Adrenal gland (tissue), 9 donors: ENCODE measurements at regions not wholly inside any gene's neighbourhood (a gene's known extent, or its start where the extent isn't known, plus 50 kb on each side); places are given as distances from the start of the nearest gene placed in this dataset.
A peak's percentile ranks its signal among the peaks of the same experiment; 100 is the strongest.

Experiments used
- DNase-seq, 7 donors: peaks; one replicate each; pipeline ENCODE4 v3.0.0-alpha.2; 2019 to 2020
- H3K27ac ChIP-seq, 5 donors: fragments of 200-600 bp; sonication (generic) in 4 of 5; 1 replicate in 3 of 5; 2 replicates in 2 of 5; pipeline versions ENCODE4 v1.5.1 to v1.8.0; 2016 to 2020; ENCODE audit warnings: mild to moderate bottlenecking in 1 of 5
- H3K27me3 ChIP-seq: fragments of 200-600 bp; 2 replicates; pipeline ENCODE4 v1.8.0; 2021
- H3K36me3 ChIP-seq, 2 donors: fragments of 200-600 bp; replicated peaks in 1 of 2; 1 replicate in 1 of 2; 2 replicates in 1 of 2; pipeline versions ENCODE4 v1.5.1 to v1.8.0; 2018 to 2022
- H3K4me1 ChIP-seq, 2 donors: fragments of 200-600 bp; replicated peaks in 1 of 2; 1 replicate in 1 of 2; 2 replicates in 1 of 2; pipeline versions ENCODE4 v1.5.1 to v1.8.0; 2018 to 2021
- H3K4me3 ChIP-seq, 4 donors: fragments of 200-600 bp; sonication (generic) in 3 of 4; one replicate each; pipeline ENCODE4 v1.5.1; 2016 to 2018
- H3K9me3 ChIP-seq, 3 donors: fragments of 200-600 bp; sonication (generic) in 1 of 3; replicated peaks in 1 of 3; 1 replicate in 2 of 3; 2 replicates in 1 of 3; pipeline versions ENCODE4 v1.5.1 to v1.8.0; 2016 to 2021
- POLR2A ChIP-seq, 2 donors: fragments of 450-650 bp; IDR thresholded peaks; one replicate each; pipeline ENCODE4 v1.6.1; 2017; ENCODE audit warnings: antibody characterized with exemption in 2 of 2, mild to moderate bottlenecking in 2 of 2, moderate library complexity in 1 of 2
- whole genome bisulfite sequencing, 4 donors: extraction: QIAGEN DNeasy Blood & Tissue Kit in 2 of 4; methylation state at CpG; one replicate each; pipeline versions ENCODE4 v1.1.5 to v1.1.7; 2013 to 2017; 5-methylcytosine and 5-hydroxymethylcytosine counted together
- intact Hi-C, 2 donors: fragments of 100-400 bp; cut with DNase I; formaldehyde crosslinking; loops; one replicate each; pipeline versions ENCODE4 v1.14.1 to v1.15.0; 2022 to 2023
- TF ChIP-seq, protein P1 (sequence below), 6 experiments: fragments of 450-650 bp in 4 of 6; fragments of 200-600 bp in 2 of 6; sonication (generic) in 1 of 6; IDR thresholded peaks; 1 replicate in 5 of 6; 2 replicates in 1 of 6; pipeline versions ENCODE4 v1.5.1 to v1.8.0; 2016 to 2021; ENCODE audit warnings: antibody characterized with exemption in 6 of 6, mild to moderate bottlenecking in 2 of 6, moderate library complexity in 1 of 6
- donor health status: healthy with polysubstance abuse.
- donor health status: Bipolar disorder and iron deficiency.
- donor health status: DM: yes; HTN: yes; CAD: no.
- donor health status: DM: no; HTN: no; CAD: no.
- donor health status: DM: no; HTN: no; CAD: no.

DNA sequence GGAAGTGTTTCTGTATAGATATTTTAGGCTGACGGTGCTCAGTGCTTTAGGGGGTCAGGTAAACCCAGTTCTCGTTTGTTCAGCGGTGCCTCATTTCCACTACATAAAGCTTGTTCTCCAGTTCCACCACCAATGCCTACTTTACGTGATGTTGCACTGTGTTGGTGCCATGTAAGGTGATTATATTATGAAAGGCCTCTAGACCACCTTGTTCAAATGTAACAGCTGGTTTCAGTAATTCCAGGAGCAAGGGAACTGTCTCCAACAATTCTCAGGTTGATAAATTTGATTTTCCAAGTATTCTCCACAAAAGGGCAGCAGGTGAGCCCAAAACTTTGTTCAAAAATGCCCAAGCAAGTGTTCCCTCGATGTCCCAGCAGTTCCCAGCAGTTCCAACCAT lies 83.7 kb upstream of the SEPTIN5 start:
- H3K4me3 ChIP-seq = no peak overlapping the region
- H3K9me3 ChIP-seq = no peaks in the 10 kb centered on the region
- no peaks in the 10 kb centered on the region for H3K36me3 ChIP-seq
- H3K27ac ChIP-seq = no peak overlapping the region
- DNase-seq = no peak
- peaks cover 1% of the 10 kb centered on the region for H3K27me3 ChIP-seq
- intact Hi-C loops = loop anchor here in 1 of 2 donors (10.0 kb wide), 1 partner anchor 486 kb away; the partner anchor contains the start of gene ESS2
- no peaks in the 10 kb centered on the region for H3K4me1 ChIP-seq
- 71 to 79% (median 76%) methylated on average over 5 of the region's 5 CpGs for WGBS, 4 donors
- TF ChIP-seq POLR2A (IDR thresholded peaks at IDR 0.05) = no peak
- TF ChIP-seq, protein P1, sequence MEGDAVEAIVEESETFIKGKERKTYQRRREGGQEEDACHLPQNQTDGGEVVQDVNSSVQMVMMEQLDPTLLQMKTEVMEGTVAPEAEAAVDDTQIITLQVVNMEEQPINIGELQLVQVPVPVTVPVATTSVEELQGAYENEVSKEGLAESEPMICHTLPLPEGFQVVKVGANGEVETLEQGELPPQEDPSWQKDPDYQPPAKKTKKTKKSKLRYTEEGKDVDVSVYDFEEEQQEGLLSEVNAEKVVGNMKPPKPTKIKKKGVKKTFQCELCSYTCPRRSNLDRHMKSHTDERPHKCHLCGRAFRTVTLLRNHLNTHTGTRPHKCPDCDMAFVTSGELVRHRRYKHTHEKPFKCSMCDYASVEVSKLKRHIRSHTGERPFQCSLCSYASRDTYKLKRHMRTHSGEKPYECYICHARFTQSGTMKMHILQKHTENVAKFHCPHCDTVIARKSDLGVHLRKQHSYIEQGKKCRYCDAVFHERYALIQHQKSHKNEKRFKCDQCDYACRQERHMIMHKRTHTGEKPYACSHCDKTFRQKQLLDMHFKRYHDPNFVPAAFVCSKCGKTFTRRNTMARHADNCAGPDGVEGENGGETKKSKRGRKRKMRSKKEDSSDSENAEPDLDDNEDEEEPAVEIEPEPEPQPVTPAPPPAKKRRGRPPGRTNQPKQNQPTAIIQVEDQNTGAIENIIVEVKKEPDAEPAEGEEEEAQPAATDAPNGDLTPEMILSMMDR (IDR thresholded peaks at IDR 0.05) = no peak

DNA sequence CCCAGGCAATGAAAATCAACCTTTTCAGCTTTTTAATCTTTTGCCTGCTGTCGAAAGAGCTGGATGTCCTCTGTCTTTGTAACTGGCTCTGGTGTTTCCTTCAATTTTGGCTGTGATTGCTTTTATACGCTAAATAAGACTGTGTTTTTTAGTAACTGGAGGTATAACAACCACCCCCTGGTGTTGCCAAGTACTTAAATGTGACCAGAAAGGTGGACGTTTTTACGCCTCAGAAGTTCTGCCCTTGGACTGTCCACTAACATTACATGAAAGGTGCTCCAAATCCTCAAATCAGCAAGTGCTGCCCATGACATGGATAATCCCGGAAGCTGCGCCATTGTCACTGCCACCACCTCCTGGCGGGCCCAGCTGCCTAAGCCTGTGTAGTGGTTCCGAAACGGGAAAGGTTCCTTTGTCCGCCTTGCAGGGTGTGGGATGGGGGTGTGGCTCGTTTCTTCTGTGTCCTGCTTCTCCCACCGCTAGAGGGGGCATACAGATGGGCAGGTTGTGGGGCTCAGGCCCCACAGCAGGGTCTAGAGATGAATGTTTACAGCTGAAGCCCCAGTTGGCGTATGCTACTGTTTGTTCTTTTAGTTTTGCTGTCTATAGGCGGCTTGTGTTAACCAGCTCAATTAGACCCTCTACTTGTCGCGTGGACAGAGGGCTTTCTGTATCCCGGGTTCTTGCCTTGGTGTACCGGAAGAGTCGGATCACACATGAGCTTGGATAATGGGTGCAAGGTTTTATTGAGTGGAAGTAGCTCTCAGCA lies 82.2 kb upstream of the SEPTIN5 start:
- Histone ChIP-seq H3K27ac (no peak overlapping the region), H3K4me1 (no peaks in the 10 kb centered on the region), H3K36me3 (no peaks in the 10 kb centered on the region), H3K9me3 (no peaks in the 10 kb centered on the region), H3K4me3 (no peak overlapping the region), H3K27me3 (no peaks in the 10 kb centered on the region)
- no peak for TF ChIP-seq POLR2A (IDR thresholded peaks at IDR 0.05)
- TF ChIP-seq, protein P1 (IDR thresholded peaks at IDR 0.05) = peak in 4 of 6 experiments; percentile 1 to 22 (median 13)
- intact Hi-C loops = loop anchor here in 1 of 2 donors (10.0 kb wide), 1 partner anchor 487 kb away; the partner anchor contains the start of gene ESS2
- DNase-seq = peak in 2 of 7 donors; percentile 8 to 48
- 47 to 57% (median 54%) methylated on average over 15 to 19 of the region's 19 CpGs for WGBS, 4 donors

DNA sequence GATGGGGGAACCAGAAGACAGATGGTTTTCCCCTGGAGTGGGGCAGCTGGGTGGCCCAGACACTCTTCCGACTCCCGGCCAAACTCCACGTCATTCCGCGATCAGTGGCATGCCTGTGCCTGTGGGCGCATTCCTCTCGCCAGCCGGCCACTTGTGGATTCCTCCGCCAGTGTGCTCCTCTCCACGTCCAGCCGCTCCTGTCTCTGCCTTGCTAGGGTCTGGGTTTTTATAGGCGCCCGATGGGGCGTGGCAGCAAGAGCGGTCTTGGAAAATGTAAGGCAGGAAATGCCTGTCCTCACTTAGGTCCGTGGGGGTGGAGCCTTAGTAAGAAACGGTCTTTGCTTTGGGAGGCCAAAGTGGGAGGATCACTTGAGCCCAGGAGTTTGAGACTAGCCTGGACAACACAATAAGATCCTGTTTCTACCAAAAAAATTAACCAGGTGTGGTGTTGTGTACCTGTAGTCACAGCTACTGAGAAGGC lies 81.6 kb upstream of the SEPTIN5 start:
- no peak for TF ChIP-seq POLR2A (IDR thresholded peaks at IDR 0.05)
- TF ChIP-seq, protein P1 (IDR thresholded peaks at IDR 0.05) = no peak
- no peak overlapping the region for H3K4me3 ChIP-seq
- H3K4me1 ChIP-seq = no peaks in the 10 kb centered on the region
- H3K27ac ChIP-seq = no peak overlapping the region
- H3K9me3 ChIP-seq = no peaks in the 10 kb centered on the region
- H3K27me3 ChIP-seq = no peaks in the 10 kb centered on the region
- 79 to 84% (median 83%) methylated on average over 16 to 17 of the region's 17 CpGs for WGBS, 4 donors
- no peaks in the 10 kb centered on the region for H3K36me3 ChIP-seq
- DNase-seq = peak in 1 of 7 donors; percentile 39
- intact Hi-C loops = loop anchor here in 1 of 2 donors (10.0 kb wide), 1 partner anchor 488 kb away; the partner anchor contains the start of gene ESS2

DNA sequence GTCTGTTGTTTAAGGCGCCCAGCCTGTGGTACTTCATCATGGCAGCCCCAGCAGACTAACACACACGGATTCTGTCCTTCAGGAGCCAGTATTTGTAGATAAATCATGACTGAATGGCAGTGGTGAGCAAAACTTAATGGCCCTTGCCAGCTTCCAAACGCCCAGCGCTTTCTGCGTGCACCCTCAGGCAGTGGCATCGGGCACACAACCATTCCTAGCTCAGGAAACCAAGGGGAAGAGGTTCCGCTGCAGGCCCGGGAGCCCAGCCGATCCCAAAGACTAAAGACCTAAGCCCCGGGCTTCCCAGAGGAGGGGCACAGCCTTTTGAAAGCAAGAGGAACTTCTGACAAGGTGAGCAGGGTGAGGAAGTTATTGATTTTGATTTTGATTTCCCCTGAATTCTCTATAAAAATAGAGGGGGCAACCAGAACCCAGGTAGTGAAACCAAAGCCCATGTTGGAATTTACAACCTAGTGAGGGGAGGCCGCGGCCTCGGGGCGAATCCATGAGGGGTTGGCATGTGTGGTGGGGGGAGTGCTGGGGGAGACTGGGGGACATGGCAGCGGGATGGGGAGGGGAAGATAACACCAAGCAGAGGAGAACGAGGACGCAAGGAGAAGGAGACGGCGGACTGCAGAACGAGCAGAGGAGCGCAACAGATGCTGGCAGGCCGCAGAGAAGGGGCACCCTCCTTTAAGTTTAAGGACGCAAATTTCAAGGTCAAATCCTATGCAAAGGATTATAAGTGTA lies 79.9 kb upstream of the SEPTIN5 start:
- DNase-seq = peak in 1 of 7 donors; percentile 5
- intact Hi-C loops = loop anchor here in 1 of 2 donors (10.0 kb wide), 1 partner anchor 490 kb away; the partner anchor contains the start of gene ESS2
- Histone ChIP-seq H3K9me3 (no peaks in the 10 kb centered on the region), H3K27me3 (no peaks in the 10 kb centered on the region), H3K4me1 (no peaks in the 10 kb centered on the region), H3K27ac (no peak overlapping the region), H3K4me3 (no peak overlapping the region), H3K36me3 (no peaks in the 10 kb centered on the region)
- no peak for TF ChIP-seq POLR2A (IDR thresholded peaks at IDR 0.05)
- TF ChIP-seq, protein P1 (IDR thresholded peaks at IDR 0.05) = no peak
- WGBS, 4 donors = 79 to 92% (median 87%) methylated on average over 18 to 23 of the region's 23 CpGs
